ENCODE measurements at regions not wholly inside any gene's neighbourhood (a gene's known extent, or its start where the extent isn't known, plus 50 kb on each side); places are given as distances from the start of the nearest gene placed in this dataset.
A peak's percentile ranks its signal among the peaks of the same experiment; 100 is the strongest.

DNA sequence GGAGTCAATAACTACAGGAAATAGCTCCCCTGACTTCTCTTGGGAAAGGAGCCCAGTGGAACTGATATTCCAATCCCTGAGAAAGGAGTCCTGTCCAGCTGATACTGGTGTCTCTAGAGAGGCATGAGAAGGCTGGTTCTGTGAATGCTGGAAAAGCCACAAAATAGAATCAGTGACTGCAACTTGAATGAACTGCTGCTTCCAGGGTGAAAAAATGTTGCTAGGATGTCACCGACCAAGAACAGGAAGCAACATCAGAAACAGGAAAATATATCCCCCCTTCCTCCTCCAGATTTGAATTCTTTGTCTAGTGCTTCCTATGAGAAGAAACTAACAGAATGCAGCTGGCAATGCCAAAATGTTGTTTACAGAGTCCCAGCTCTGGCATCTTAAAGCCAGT is 269.3 kb upstream of the LYPLAL1 start:
- DNase-seq (no peak), ATAC-seq (ENCODE audit: low FRiP score in 2 of 2) (no peak)
- no peak overlapping the region for H3K4me3 ChIP-seq
- H3K4me1 ChIP-seq: peaks cover 0 to 5% (median 2%) of the 10 kb centered on the region in 4 donors
- TF ChIP-seq, protein P1, sequence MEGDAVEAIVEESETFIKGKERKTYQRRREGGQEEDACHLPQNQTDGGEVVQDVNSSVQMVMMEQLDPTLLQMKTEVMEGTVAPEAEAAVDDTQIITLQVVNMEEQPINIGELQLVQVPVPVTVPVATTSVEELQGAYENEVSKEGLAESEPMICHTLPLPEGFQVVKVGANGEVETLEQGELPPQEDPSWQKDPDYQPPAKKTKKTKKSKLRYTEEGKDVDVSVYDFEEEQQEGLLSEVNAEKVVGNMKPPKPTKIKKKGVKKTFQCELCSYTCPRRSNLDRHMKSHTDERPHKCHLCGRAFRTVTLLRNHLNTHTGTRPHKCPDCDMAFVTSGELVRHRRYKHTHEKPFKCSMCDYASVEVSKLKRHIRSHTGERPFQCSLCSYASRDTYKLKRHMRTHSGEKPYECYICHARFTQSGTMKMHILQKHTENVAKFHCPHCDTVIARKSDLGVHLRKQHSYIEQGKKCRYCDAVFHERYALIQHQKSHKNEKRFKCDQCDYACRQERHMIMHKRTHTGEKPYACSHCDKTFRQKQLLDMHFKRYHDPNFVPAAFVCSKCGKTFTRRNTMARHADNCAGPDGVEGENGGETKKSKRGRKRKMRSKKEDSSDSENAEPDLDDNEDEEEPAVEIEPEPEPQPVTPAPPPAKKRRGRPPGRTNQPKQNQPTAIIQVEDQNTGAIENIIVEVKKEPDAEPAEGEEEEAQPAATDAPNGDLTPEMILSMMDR (IDR thresholded peaks at IDR 0.05): no peak
- TF ChIP-seq EP300 (IDR thresholded peaks at IDR 0.05): peak in 1 of 4 donors; percentile 12
- TF ChIP-seq POLR2AphosphoS5 (IDR thresholded peaks at IDR 0.05): peak in 1 of 2 donors; percentile 12
- 31 to 33% methylated on average over 1 of the region's 1 CpG for WGBS, 2 donors
- H3K36me3 ChIP-seq: no peaks in the 10 kb centered on the region
- H3K9me3 ChIP-seq: no peaks in the 10 kb centered on the region
- peak overlapping the region in 2 of 4 donors; percentile 13 to 51 for H3K27ac ChIP-seq
- no peaks in the 10 kb centered on the region for H3K27me3 ChIP-seq

DNA sequence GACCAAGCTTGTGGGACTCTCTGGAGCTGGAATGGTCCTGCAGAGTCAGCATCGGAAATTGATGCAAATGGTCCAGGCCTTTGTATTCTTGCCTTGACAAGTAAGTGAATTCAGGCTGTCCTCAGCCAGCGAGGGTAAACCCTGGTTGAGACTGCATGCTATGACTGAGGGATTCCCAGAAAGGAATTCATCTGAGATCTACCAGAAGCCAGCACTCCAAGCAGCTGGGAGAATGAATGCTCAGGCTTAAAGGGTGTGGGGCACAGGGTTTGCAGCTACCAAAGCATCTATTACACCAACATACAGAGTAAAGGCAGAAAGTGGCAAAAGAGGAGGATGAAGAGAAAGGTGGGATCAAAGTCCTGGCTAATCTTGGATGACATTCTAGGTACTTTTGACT is 257.0 kb upstream of the LYPLAL1 start:
- no peak for DNase-seq
- WGBS, 2 donors: 85 to 100% methylated on average over 2 of the region's 2 CpGs

DNA sequence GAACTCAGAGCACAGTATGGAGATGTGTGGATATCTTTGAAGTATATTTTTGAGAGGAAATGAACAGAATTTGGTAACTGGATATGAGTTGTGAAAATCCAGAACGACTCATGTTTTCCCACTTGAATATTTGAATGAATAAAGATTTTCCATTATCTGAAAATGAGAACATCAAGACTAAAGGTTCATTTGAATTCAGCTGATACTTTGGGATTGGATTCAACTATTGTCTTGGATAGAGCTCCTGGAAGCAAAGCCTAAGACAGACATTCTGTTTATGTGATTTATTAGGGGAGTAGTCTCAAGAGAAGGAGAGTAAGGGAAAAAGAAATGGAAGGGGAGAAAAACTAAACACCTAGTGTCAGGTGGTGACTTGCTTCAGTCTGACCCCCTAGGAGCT is 256.0 kb upstream of the LYPLAL1 start:
- H3K27ac ChIP-seq: no peak overlapping the region
- no peak overlapping the region for H3K4me3 ChIP-seq
- no peaks in the 10 kb centered on the region for H3K27me3 ChIP-seq
- 67 to 76% methylated on average over 1 of the region's 1 CpG for WGBS, 2 donors
- no peaks in the 10 kb centered on the region for H3K36me3 ChIP-seq
- H3K4me1 ChIP-seq: no peaks in the 10 kb centered on the region
- TF ChIP-seq POLR2A (IDR thresholded peaks at IDR 0.05) (no peak), POLR2AphosphoS5 (IDR thresholded peaks at IDR 0.05) (no peak), EP300 (IDR thresholded peaks at IDR 0.05) (no peak)
- TF ChIP-seq, protein P1 (IDR thresholded peaks at IDR 0.05): no peak
- no peak for ATAC-seq (ENCODE audit: low FRiP score in 2 of 2)
- H3K9me3 ChIP-seq: no peaks in the 10 kb centered on the region
- DNase-seq: no peak

More for the DNA sequence above, 257.0 kb upstream of the LYPLAL1 start:
- TF ChIP-seq POLR2AphosphoS5 (IDR thresholded peaks at IDR 0.05): no peak
- no peak for TF ChIP-seq POLR2A (IDR thresholded peaks at IDR 0.05)
- no peak for TF ChIP-seq EP300 (IDR thresholded peaks at IDR 0.05)
- TF ChIP-seq, protein P1 (IDR thresholded peaks at IDR 0.05): no peak
- Histone ChIP-seq H3K36me3 (no peaks in the 10 kb centered on the region), H3K4me3 (no peak overlapping the region), H3K9me3 (no peaks in the 10 kb centered on the region), H3K4me1 (no peaks in the 10 kb centered on the region), H3K27ac (no peak overlapping the region), H3K27me3 (no peaks in the 10 kb centered on the region)
- no peak for ATAC-seq (ENCODE audit: low FRiP score in 2 of 2)

DNA sequence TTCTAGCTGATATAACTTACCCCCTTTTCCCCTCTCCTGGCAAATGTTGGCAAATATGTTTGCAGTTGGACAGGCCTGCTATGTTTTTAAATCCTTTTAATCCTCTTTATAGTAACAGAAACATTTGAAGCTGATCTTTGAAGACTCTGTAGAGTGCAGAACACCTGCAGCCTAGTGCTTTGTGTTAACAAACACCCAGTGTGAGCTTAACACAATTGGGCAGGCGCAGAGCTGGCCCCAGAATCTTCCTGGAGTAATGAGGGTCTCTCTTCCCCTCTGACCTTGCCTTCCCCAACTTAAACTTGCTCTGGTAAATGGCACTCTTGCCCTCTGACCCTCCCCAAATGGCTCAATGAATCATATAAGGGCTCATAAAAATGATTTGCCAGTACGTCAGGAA is 247.9 kb upstream of the LYPLAL1 start:
- TF ChIP-seq, protein P1 (IDR thresholded peaks at IDR 0.05): no peak
- TF ChIP-seq POLR2AphosphoS5 (IDR thresholded peaks at IDR 0.05) (no peak), EP300 (IDR thresholded peaks at IDR 0.05) (no peak), POLR2A (IDR thresholded peaks at IDR 0.05) (no peak)
- Histone ChIP-seq H3K9me3 (no peaks in the 10 kb centered on the region), H3K4me3 (no peak overlapping the region), H3K27ac (no peak overlapping the region), H3K27me3 (no peaks in the 10 kb centered on the region), H3K4me1 (no peaks in the 10 kb centered on the region), H3K36me3 (no peaks in the 10 kb centered on the region)
- ATAC-seq (ENCODE audit: low FRiP score in 2 of 2) (no peak), DNase-seq (no peak)
- WGBS, 2 donors: 74 to 92% methylated on average over 2 of the region's 2 CpGs

DNA sequence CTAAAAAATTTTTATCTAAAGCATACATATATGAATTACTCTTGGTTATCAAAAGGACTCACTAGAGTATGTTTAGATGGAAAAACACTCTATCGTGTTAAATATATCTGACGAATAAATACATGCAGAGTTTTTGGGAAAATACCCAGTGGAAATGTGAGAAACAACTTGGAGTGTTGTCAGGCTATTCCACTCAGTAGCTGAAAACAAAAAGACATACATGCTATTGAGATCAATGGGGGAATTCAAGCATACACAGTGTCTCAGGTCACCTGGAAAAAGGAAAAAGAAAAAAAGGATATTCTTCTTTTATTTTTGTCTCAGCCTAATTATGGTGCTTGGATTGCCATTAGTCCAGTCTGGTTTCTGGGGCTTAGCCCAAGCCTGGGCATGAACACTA is 247.0 kb upstream of the LYPLAL1 start:
- 71 to 81% methylated on average over 2 of the region's 2 CpGs for WGBS, 2 donors
- Histone ChIP-seq H3K27ac (no peak overlapping the region), H3K4me1 (no peaks in the 10 kb centered on the region), H3K9me3 (no peaks in the 10 kb centered on the region), H3K4me3 (no peak overlapping the region), H3K27me3 (no peaks in the 10 kb centered on the region), H3K36me3 (no peaks in the 10 kb centered on the region)
- TF ChIP-seq POLR2A (IDR thresholded peaks at IDR 0.05): no peak
- TF ChIP-seq, protein P1 (IDR thresholded peaks at IDR 0.05): no peak
- no peak for TF ChIP-seq POLR2AphosphoS5 (IDR thresholded peaks at IDR 0.05)
- no peak for TF ChIP-seq EP300 (IDR thresholded peaks at IDR 0.05)
- ATAC-seq (ENCODE audit: low FRiP score in 2 of 2): no peak
- DNase-seq: no peak

Measured in upper lobe of left lung (tissue), 6 donors.